Stomach (tissue), 4 donors: ENCODE measurements at regions not wholly inside any gene's neighbourhood (a gene's known extent, or its start where the extent isn't known, plus 50 kb on each side); places are given as distances from the start of the nearest gene placed in this dataset.

ENCODE experiments used
- POLR2A ChIP-seq, 4 donors: fragments of 450-650 bp; IDR thresholded peaks; one replicate each; pipeline ENCODE4 v1.6.1; 2016; ENCODE audit warnings: antibody characterized with exemption in 4 of 4, control low read depth in 2 of 4, mild to moderate bottlenecking in 1 of 4, moderate library complexity in 1 of 4
- TF ChIP-seq, protein P1 (sequence below), 7 experiments: fragments of 450-650 bp in 4 of 7; fragments of 200-600 bp in 3 of 7; sonication (generic) in 3 of 7; IDR thresholded peaks; one replicate each; pipeline ENCODE4 v1.5.1; 2016 to 2019; ENCODE audit warnings: antibody characterized with exemption in 7 of 7, control low read depth in 2 of 7, mild to moderate bottlenecking in 1 of 7

DNA sequence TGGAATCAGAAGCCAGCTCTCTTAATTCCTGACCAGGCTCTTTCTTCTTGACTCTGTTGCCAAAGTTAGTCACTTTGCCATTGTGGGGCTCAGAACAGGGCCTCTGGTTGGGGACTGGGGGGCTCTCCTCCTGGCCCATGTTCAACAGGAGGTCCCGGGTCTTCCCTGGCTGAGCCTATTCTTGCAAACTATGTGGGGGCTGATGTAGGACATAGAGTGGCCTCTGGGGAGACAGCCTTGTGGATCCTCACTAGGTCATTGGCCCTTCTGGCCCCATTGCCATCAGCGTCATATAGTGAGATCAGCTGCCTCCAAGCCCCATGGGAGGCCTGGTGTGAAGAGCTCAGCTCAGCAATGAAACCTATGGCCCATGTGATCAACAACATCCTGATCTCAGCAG, 77.6 kb upstream of the LEP start:
- TF ChIP-seq, protein P1, sequence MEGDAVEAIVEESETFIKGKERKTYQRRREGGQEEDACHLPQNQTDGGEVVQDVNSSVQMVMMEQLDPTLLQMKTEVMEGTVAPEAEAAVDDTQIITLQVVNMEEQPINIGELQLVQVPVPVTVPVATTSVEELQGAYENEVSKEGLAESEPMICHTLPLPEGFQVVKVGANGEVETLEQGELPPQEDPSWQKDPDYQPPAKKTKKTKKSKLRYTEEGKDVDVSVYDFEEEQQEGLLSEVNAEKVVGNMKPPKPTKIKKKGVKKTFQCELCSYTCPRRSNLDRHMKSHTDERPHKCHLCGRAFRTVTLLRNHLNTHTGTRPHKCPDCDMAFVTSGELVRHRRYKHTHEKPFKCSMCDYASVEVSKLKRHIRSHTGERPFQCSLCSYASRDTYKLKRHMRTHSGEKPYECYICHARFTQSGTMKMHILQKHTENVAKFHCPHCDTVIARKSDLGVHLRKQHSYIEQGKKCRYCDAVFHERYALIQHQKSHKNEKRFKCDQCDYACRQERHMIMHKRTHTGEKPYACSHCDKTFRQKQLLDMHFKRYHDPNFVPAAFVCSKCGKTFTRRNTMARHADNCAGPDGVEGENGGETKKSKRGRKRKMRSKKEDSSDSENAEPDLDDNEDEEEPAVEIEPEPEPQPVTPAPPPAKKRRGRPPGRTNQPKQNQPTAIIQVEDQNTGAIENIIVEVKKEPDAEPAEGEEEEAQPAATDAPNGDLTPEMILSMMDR (IDR thresholded peaks at IDR 0.05), result no peak
- TF ChIP-seq POLR2A (IDR thresholded peaks at IDR 0.05), result no peak
